Aorta (tissue), 5 donors: ENCODE measurements at regions not wholly inside any gene's neighbourhood (a gene's known extent, or its start where the extent isn't known, plus 50 kb on each side); places are given as distances from the start of the nearest gene placed in this dataset.

Experiments used
- ATAC-seq: fragments of 200-7000 bp; cut with Tn5 transposase; one replicate; pipeline ENCODE4 v1.9.1; 2022; ENCODE audit warnings: moderate library complexity; ENCODE audit not compliant: low FRiP score
- DNase-seq, 2 donors: peaks; one replicate each; pipeline ENCODE4 v3.0.0-alpha.2; 2020
- H3K27ac ChIP-seq, 2 donors: one replicate each; pipeline ENCODE4 v1.5.1; 2013; ENCODE audit warnings: low read length in 2 of 2, mild to moderate bottlenecking in 2 of 2, moderate library complexity in 2 of 2, control low read depth in 1 of 2, inconsistent platforms in 1 of 2, low read depth in 1 of 2
- H3K27me3 ChIP-seq, 2 donors: one replicate each; pipeline ENCODE4 v1.6.1; 2013; ENCODE audit warnings: control low read depth in 1 of 2, low read length in 1 of 2, mild to moderate bottlenecking in 1 of 2, moderate library complexity in 1 of 2; ENCODE audit not compliant: insufficient read depth in 2 of 2, control insufficient read depth in 1 of 2
- H3K36me3 ChIP-seq, 2 donors: one replicate each; pipeline ENCODE4 v1.6.1; 2013; ENCODE audit warnings: control low read depth in 1 of 2, low read length in 1 of 2, mild to moderate bottlenecking in 1 of 2; ENCODE audit not compliant: insufficient read depth in 2 of 2, control insufficient read depth in 1 of 2
- H3K4me1 ChIP-seq, 2 donors: one replicate each; pipeline ENCODE4 v1.6.1; 2013; ENCODE audit warnings: low read length in 2 of 2, control low read depth in 1 of 2, mild to moderate bottlenecking in 1 of 2, moderate library complexity in 1 of 2; ENCODE audit not compliant: insufficient read depth in 2 of 2, control insufficient read depth in 1 of 2
- H3K4me3 ChIP-seq, 2 donors: one replicate each; pipeline ENCODE4 v1.5.1; 2013; ENCODE audit warnings: low read length in 2 of 2, control low read depth in 1 of 2, mild to moderate bottlenecking in 1 of 2
- H3K9me3 ChIP-seq: one replicate; pipeline ENCODE4 v1.6.1; 2013; ENCODE audit warnings: mild to moderate bottlenecking, low read length; ENCODE audit not compliant: control insufficient read depth
- WGBS, 2 donors: extraction: QIAGEN DNeasy Blood & Tissue Kit; methylation state at CpG; one replicate each; pipeline ENCODE4 v1.1.7; 2013; 5-methylcytosine and 5-hydroxymethylcytosine counted together
- intact Hi-C, 2 donors: fragments of 100-400 bp; cut with DNase I; formaldehyde crosslinking; loops; one replicate each; pipeline versions ENCODE4 v1.14.2 to v1.15.0; 2022
- donor health status: healthy with polysubstance abuse.
- donor health status: Bipolar disorder and iron deficiency.
- donor health status: DM: no; HTN: no; CAD: no.
- donor health status: DM: no; HTN: no; CAD: no.
- donor health status: DM: yes; HTN: yes; CAD: no.

GRCh38 chr17:34116306-34116705 lies 138.8 kb upstream of the CCL2 start:
- H3K4me1 ChIP-seq: no peaks in the 10 kb centered on the region
- H3K27ac ChIP-seq: no peak overlapping the region
- intact Hi-C loops: no loop called here
- no peak for DNase-seq
- no peak for ATAC-seq
- H3K4me3 ChIP-seq: no peak overlapping the region
- no peaks in the 10 kb centered on the region for H3K9me3 ChIP-seq
- no peaks in the 10 kb centered on the region for H3K36me3 ChIP-seq
- peaks cover 0 to 2% of the 10 kb centered on the region in 2 donors for H3K27me3 ChIP-seq

GRCh38 chr17:34117332-34117731 lies 137.8 kb upstream of the CCL2 start:
- Histone ChIP-seq H3K4me3 (no peak overlapping the region), H3K27ac (no peak overlapping the region), H3K27me3 (peaks cover 0 to 2% of the 10 kb centered on the region in 2 donors), H3K4me1 (no peaks in the 10 kb centered on the region), H3K36me3 (no peaks in the 10 kb centered on the region), H3K9me3 (no peaks in the 10 kb centered on the region)
- intact Hi-C loops: no loop called here
- WGBS, 2 donors: 48 to 62% methylated on average over 3 of the region's 3 CpGs
- no peak for DNase-seq
- no peak for ATAC-seq

GRCh38 chr17:34117811-34118210 lies 137.3 kb upstream of the CCL2 start:
- no peaks in the 10 kb centered on the region for H3K9me3 ChIP-seq
- peaks cover 0 to 2% of the 10 kb centered on the region in 2 donors for H3K27me3 ChIP-seq
- intact Hi-C loops: no loop called here
- no peak overlapping the region for H3K27ac ChIP-seq
- DNase-seq: no peak
- 80 to 88% methylated on average over 1 of the region's 1 CpG for WGBS, 2 donors
- no peaks in the 10 kb centered on the region for H3K4me1 ChIP-seq
- H3K4me3 ChIP-seq: no peak overlapping the region
- H3K36me3 ChIP-seq: no peaks in the 10 kb centered on the region
- no peak for ATAC-seq

GRCh38 chr17:34118564-34118963 lies 136.5 kb upstream of the CCL2 start:
- DNase-seq: no peak
- Histone ChIP-seq H3K4me3 (no peak overlapping the region), H3K27me3 (peaks cover 0 to 2% of the 10 kb centered on the region in 2 donors), H3K27ac (no peak overlapping the region), H3K4me1 (no peaks in the 10 kb centered on the region), H3K36me3 (no peaks in the 10 kb centered on the region), H3K9me3 (no peaks in the 10 kb centered on the region)
- 52 to 65% methylated on average over 3 of the region's 3 CpGs for WGBS, 2 donors
- ATAC-seq: no peak
- intact Hi-C loops: no loop called here

- Histone ChIP-seq H3K9me3 (no peaks in the 10 kb centered on the region), H3K27ac (no peak overlapping the region), H3K4me1 (no peaks in the 10 kb centered on the region), H3K27me3 (peaks cover 0 to 2% of the 10 kb centered on the region in 2 donors), H3K4me3 (no peak overlapping the region), H3K36me3 (no peaks in the 10 kb centered on the region)
- intact Hi-C loops: no loop called here
- no peak for ATAC-seq
- 69 to 71% methylated on average over 4 of the region's 4 CpGs for WGBS, 2 donors
- DNase-seq: no peak
Observed at GRCh38 chr17:34121311-34121710, 133.8 kb upstream of the CCL2 start.

GRCh38 chr17:34122515-34122914 lies 132.6 kb upstream of the CCL2 start:
- intact Hi-C loops: no loop called here

GRCh38 chr17:34125010-34125409 lies 130.1 kb upstream of the CCL2 start:
- H3K9me3 ChIP-seq: no peaks in the 10 kb centered on the region
- peaks cover 0 to 2% of the 10 kb centered on the region in 2 donors for H3K27me3 ChIP-seq
- ATAC-seq: no peak
- no peak for DNase-seq
- H3K4me1 ChIP-seq: no peaks in the 10 kb centered on the region
- WGBS, 2 donors: 80 to 84% methylated on average over 6 of the region's 6 CpGs
- H3K27ac ChIP-seq: no peak overlapping the region
- H3K4me3 ChIP-seq: no peak overlapping the region
- no peaks in the 10 kb centered on the region for H3K36me3 ChIP-seq
- intact Hi-C loops: no loop called here

More at GRCh38 chr17:34122515-34122914, 132.6 kb upstream of the CCL2 start:
- Histone ChIP-seq H3K4me3 (no peak overlapping the region), H3K36me3 (no peaks in the 10 kb centered on the region), H3K27ac (no peak overlapping the region), H3K4me1 (no peaks in the 10 kb centered on the region), H3K27me3 (peaks cover 0 to 2% of the 10 kb centered on the region in 2 donors), H3K9me3 (no peaks in the 10 kb centered on the region)
- 72 to 84% methylated on average over 2 of the region's 2 CpGs for WGBS, 2 donors
- DNase-seq: no peak
- ATAC-seq: no peak

- intact Hi-C loops: no loop called here
- DNase-seq: no peak
- WGBS, 2 donors: 78 to 81% methylated on average over 3 of the region's 3 CpGs
- Histone ChIP-seq H3K27me3 (no peaks in the 10 kb centered on the region), H3K27ac (no peak overlapping the region), H3K9me3 (no peaks in the 10 kb centered on the region), H3K4me3 (no peak overlapping the region), H3K4me1 (no peaks in the 10 kb centered on the region), H3K36me3 (no peaks in the 10 kb centered on the region)
- no peak for ATAC-seq
Observed at GRCh38 chr17:34125921-34126320, 129.2 kb upstream of the CCL2 start.

- ATAC-seq: peak; percentile 34
- WGBS, 2 donors: 73 to 77% methylated on average over 7 of the region's 7 CpGs
- no peaks in the 10 kb centered on the region for H3K4me1 ChIP-seq
- H3K27ac ChIP-seq: no peak overlapping the region
- no peaks in the 10 kb centered on the region for H3K27me3 ChIP-seq
- intact Hi-C loops: no loop called here
- no peak overlapping the region for H3K4me3 ChIP-seq
- no peaks in the 10 kb centered on the region for H3K36me3 ChIP-seq
- no peaks in the 10 kb centered on the region for H3K9me3 ChIP-seq
- no peak for DNase-seq
Observed at GRCh38 chr17:34126496-34126895, 128.6 kb upstream of the CCL2 start.
